Kidney epithelial cell (primary cell): ENCODE measurements at regions not wholly inside any gene's neighbourhood (a gene's known extent, or its start where the extent isn't known, plus 50 kb on each side); places are given as distances from the start of the nearest gene placed in this dataset.

Experiments used
- DNase-seq: peaks from one replicate; pipeline ENCODE4 v3.0.0-alpha.2; 2010; ENCODE audit warnings: low read depth
- H3K27me3 ChIP-seq: 2 replicates; pipeline ENCODE4 v1.6.0; 2011; ENCODE audit warnings: low read length; ENCODE audit not compliant: control insufficient read depth, insufficient read depth
- H3K36me3 ChIP-seq: 2 replicates; pipeline ENCODE4 v1.5.1; 2011; ENCODE audit warnings: low read length; ENCODE audit not compliant: control insufficient read depth, insufficient read depth
- H3K4me3 ChIP-seq: 2 replicates; pipeline ENCODE4 v1.5.1; 2011; ENCODE audit warnings: low read depth, mild to moderate bottlenecking, control low read depth, low read length
- CTCF ChIP-seq: IDR thresholded peaks from 2 replicates; pipeline ENCODE4 v1.5.1; 2011; ENCODE audit warnings: mild to moderate bottlenecking, moderate library complexity, low read length, control low read depth, inconsistent platforms; ENCODE audit not compliant: insufficient read depth, poor library complexity, severe bottlenecking

- Histone ChIP-seq H3K27me3 (peaks cover 2% of the 10 kb centered on the region), H3K36me3 (no peaks in the 10 kb centered on the region), H3K4me3 (no peak overlapping the region)
- no peak for DNase-seq
- no peak for TF ChIP-seq CTCF
Measured at GRCh38 chr16:86354641-86355513, 155.4 kb upstream of the FOXF1 start.

GRCh38 chr16:86355531-86355930 is 154.8 kb upstream of the FOXF1 start:
- no peak overlapping the region for H3K4me3 ChIP-seq
- TF ChIP-seq CTCF: no peak
- peaks cover 2% of the 10 kb centered on the region for H3K27me3 ChIP-seq
- H3K36me3 ChIP-seq: no peaks in the 10 kb centered on the region
- no peak for DNase-seq

- no peak for DNase-seq
- Histone ChIP-seq H3K36me3 (no peaks in the 10 kb centered on the region), H3K27me3 (peaks cover 2% of the 10 kb centered on the region)
Measured at GRCh38 chr16:86355951-86356350, 154.4 kb upstream of the FOXF1 start.

GRCh38 chr16:86356804-86357203 is 153.5 kb upstream of the FOXF1 start:
- DNase-seq: no peak
- H3K4me3 ChIP-seq: no peak overlapping the region
- TF ChIP-seq CTCF: no peak
- H3K27me3 ChIP-seq: peaks cover 2% of the 10 kb centered on the region
- no peaks in the 10 kb centered on the region for H3K36me3 ChIP-seq

More at GRCh38 chr16:86355951-86356350, 154.4 kb upstream of the FOXF1 start:
- H3K4me3 ChIP-seq: no peak overlapping the region
- TF ChIP-seq CTCF: no peak

GRCh38 chr16:86357303-86357702 is 153.0 kb upstream of the FOXF1 start:
- no peak for DNase-seq
- H3K27me3 ChIP-seq: peaks cover under 1% of the 10 kb centered on the region
- no peak overlapping the region for H3K4me3 ChIP-seq
- H3K36me3 ChIP-seq: no peaks in the 10 kb centered on the region
- no peak for TF ChIP-seq CTCF

- no peak for DNase-seq
- Histone ChIP-seq H3K27me3 (no peaks in the 10 kb centered on the region), H3K36me3 (no peaks in the 10 kb centered on the region), H3K4me3 (no peak overlapping the region)
- no peak for TF ChIP-seq CTCF
Measured at GRCh38 chr16:86357950-86358349, 152.4 kb upstream of the FOXF1 start.
